GM18511 (cell line): ENCODE measurements at regions not wholly inside any gene's neighbourhood (a gene's known extent, or its start where the extent isn't known, plus 50 kb on each side); places are given as distances from the start of the nearest gene placed in this dataset.

ENCODE experiments used
- ATAC-seq: cut with Tn5 transposase; IDR thresholded peaks from one replicate; pipeline ENCODE4 v1.9.1; 2021; ENCODE audit warnings: mild to moderate bottlenecking, moderate library complexity; ENCODE audit not compliant: unreplicated experiment

DNA sequence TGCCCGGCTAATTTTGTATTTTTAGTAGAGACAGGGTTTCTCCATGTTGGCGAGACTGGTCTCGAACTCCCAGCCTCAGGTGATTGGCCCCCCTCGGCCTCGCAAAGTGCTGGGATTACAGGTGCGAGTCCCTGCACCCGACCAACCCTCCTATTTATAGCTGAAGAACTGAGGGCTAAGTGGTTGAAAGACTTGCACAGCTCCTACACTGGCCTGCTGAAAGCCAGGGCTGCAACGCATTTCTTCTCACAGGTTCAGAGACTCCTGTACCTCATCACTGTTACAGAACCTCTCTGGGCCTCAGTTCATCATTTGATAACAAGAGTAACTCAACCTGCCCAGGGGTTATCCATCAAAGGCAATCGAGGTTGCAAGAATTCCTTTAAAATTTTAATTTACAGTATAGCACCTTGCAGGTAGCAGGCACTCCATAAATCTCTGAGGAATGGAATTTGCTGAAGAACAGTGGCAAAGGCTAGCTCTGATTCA is 626.5 kb upstream of the TBL1XR1 start:
- ATAC-seq = no peak

DNA sequence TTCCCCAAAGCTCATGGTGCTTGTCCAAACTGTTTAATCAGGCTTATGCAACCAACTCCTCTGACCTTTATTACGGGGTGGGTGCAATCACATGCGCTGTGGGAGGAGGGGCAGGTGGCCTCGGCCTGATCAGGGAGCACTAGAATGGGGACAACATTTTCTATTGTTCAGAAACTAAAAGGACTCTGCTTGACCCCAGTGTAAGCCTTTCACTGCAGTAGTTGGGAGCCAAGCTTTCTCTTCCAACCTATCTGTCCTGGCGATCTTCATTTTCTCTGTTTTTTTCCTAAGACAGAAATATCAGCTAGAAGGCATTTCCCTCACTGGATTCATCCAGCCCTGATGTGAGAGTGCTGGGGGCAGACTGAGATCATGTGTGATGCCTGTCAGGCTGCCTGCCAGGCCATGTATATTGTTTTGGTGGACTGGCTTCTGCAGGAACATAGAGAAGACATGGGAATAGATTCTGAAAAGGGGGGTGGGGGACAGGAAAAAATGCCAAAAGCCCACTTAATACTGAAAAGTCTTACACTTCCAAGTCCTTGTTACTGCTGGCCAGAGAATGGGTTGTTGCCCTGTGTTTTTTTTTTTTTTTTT is 627.0 kb upstream of the TBL1XR1 start:
- ATAC-seq = no peak

DNA sequence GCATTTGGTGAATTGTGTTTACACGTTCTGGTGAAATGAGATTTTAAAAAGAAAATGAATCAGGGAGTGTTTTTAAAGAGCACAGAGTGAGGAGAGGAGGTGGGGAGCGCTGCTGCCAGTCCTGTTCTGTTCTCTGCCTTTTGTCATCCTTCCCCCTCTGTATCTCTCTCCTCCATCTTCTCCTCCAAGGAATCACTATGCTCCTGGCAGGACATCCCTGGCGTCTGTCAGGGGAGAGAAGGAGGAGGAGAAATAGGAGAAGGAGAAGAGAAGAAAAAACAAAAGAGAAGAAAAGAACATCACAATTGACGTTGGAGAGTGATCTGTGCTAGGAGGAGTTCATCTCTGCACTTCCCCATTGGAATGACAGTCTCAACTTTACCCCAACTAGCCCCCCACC is 627.6 kb upstream of the TBL1XR1 start:
- ATAC-seq = no peak

DNA sequence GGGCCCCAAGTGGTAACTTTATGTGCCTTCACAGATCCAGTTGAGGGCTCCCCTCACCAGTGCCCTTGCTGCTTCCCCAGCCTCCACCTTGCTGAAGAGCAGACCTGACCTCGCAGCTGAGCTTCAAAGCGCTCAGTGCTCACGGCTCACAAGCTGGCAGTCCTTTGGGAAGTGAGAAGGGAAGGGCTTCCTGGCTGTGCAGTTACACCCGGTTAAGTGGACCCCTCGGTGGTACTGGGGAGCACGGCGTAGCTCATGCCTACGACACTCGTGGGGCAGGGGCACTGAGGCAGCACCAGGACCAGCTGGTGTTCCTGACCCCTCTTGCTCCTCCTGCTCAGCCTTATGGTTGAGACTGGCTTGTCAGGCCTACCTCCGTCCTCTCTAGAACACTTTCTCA is 629.0 kb upstream of the TBL1XR1 start:
- no peak for ATAC-seq

DNA sequence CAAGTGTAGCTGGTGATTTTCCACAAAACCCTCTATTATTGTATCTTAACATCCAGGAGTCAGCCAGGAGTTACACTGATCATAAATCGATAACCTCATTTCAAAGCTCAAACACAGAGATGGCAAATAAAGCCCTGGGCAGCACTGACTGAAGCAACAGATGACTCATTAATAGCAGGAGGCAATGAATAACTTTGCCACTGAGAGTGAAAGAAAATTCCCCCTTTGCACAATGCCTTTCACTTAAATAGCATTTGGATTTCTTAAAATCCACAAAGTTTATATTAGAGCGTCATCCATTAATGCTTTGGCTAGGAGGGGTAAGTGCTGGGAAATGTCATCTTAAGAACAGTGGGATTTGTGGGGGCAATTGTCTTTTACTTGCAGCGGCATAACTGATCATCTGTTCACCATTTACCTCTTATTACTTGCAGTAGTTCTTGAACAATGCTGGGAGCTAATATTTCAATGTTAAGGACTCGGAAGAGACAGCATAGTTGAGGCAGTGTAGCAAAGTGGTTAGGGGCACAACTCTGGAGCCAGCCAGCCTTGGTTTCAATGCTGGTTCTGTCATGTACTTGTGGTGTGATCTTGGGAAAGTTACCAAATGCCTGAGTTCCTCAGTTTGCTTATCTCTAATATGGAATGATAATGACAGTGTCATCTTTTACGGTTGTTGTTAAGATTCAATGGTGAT is 630.4 kb upstream of the TBL1XR1 start:
- peak; percentile 70 for ATAC-seq

DNA sequence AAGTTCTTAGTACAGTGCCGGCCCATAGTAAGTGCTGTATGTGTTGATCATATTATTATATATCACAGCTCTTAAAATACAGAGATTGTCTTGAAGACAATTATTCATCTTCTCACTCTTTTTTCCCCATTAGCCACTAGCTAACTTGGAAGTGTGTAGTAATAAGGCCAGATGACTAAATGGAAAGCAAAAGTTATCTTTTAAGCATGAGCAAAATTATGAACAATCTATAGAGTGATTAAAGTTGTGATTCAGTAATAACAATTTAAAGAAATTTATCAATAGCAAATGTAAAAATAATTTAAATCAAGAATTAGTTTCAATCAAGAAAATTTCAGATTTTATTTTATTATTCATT is 630.9 kb upstream of the TBL1XR1 start:
- no peak for ATAC-seq

DNA sequence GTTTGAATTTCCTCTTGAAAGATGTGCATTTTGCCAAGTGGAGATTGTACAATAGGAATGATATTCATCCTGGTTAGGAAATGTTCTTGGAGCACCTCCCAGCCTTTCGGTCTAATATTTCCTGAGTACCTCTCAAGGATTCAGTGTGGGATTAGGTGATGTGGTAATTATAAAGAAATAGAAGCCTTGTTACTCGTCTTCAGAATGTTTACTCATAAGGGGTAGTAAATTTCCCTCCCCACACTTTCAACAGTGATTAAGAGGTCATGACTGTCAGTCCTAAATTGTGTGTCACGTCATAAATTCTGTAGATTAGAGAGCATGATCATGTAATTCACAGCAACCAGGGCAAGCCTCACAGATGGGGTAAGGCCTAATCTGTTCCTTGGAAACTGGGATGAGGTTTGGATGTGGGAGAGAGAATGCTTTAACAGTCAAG is 633.1 kb upstream of the TBL1XR1 start:
- ATAC-seq = no peak

DNA sequence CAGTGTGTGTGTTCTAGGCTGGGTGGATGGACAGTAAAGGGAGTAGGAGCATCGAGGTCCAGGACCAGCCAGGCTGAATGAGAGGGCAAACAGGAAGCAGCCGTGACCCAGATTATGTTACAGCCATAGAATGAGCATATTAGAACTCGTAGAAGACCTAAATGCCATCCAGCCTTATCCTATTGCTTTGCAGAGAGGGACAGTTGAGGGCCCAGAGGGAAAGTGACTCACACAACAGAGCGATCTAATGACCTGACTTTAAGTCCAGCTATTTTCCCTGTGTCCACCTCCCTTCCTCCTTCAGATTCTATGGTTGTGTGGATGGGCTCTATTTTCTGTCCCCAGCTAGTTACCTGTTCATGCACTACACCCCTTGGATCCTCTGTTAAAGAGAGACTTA is 634.1 kb upstream of the TBL1XR1 start:
- ATAC-seq = no peak

DNA sequence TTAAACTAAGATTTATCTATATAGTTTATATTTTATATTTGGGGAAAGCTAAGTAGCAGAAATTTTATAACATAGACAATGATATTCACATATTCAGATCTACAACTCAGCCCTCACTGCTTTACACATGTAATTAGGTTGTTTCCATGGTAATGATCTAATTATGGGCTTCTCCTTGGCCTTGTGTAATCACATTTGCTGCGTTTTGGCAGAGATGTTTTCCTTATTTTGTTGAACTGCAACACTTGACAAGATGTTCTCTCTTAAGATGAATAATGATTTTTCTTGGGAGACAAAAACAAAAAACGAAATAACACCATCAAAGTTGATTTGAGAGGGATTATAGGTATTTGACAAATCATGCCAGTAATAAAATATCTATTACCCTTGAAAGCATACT is 635.6 kb upstream of the TBL1XR1 start:
- ATAC-seq = no peak

DNA sequence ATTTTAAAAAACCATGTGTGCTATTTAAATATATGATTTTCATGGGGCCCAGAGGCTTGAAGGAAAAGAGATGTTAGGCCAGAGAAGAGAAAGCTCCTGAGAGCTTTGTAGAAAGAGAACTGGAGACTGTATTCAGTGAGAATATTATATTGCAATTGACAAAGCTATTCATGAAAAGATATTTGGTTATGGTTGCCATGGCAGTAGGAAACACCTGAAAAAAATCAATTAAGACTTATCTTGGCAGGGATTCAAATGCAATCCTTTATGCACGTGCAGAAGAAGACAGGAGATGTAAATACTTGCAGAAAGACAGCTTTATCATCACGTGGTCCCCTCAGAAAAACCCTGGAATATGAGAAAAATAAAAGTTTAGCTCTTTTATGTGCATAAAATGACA is 636.0 kb upstream of the TBL1XR1 start:
- ATAC-seq = no peak

DNA sequence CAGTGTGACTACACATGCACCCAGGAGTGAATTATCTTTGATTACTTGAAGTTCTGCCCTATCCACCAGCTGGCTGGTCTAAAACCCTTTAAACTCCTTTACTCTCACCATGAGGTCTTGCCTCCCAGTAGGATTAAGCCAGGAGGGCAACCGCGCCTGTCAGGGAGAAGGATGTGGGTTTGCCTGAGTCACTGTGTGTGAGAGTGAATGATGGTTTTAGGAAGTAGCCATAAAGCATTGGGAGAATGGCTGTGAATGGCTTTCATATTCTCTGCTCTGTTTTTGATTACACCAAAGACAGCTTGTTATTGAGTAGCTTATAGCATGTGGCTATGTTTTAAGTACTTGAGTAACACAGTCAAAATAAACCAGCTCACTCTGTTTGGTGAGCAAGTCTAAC is 637.7 kb upstream of the TBL1XR1 start:
- ATAC-seq = no peak

DNA sequence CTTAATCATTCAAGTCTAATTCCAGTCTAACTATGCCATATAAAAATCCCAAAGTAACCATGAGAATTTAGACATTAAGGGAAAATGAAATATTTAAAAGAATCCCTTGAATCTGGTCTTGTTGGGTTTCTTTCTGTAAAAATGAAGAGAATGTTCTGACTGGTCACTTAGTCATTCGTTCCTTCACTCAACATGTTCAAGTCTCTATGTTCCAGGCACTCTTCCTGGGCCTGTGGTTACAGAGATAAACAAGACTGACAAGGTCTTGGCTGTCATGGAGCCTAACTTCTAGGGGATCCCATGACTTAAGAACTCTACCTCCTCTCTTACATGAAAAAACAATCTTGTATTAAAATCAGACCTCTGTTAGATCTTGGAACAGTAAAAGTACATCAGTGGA is 638.6 kb upstream of the TBL1XR1 start:
- ATAC-seq = no peak

DNA sequence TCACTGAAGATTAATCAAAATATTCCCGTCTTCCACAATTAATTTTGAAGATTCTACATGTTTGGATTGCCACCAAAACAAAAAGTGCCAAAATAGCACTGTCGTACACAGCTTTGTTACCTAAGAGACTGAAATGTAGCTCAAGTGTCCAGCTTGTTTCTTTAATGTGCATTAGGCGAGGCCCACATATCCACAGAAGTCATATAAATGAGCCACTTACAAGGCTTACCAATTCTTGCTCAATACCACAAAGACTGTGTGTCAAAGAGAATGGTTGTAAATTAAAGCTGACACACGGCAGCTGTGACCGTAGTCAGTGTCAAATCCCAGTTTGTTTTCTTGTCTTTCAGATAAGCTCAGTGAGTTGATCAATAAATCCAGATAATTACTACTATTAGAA is 639.4 kb upstream of the TBL1XR1 start:
- ATAC-seq = no peak

DNA sequence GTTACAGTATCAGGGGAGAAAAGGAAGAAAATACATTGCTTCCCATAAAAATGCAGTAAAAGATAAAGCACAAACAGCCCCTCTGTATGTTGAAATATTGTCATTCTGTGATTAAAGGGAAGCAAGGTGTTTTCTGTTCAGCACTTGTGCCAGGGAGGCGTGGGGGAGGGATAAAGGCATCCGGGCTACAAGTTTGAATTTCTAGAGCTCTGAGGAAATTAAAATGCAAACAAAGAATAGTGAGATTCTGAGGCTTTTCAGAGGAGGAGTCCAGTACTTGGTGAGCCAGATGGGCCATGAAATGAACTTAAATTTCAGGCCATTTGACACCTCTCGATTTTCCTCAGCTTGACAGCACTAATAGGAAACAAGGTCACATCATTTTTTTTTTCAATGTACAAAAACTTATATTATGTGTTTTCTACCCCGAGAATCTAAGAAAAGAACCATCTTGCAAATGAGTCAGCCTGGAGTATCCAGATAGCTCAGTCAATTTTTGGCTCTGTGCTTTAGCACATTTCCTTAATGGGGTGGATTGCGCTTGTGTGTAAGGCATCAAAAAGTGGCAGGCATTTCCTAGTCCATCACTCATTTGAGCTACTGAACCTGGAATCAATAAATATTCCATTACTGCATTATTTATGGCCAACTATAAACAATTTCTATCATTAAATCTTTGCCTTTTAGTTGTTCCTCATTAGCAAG is 640.8 kb upstream of the TBL1XR1 start:
- ATAC-seq = no peak

DNA sequence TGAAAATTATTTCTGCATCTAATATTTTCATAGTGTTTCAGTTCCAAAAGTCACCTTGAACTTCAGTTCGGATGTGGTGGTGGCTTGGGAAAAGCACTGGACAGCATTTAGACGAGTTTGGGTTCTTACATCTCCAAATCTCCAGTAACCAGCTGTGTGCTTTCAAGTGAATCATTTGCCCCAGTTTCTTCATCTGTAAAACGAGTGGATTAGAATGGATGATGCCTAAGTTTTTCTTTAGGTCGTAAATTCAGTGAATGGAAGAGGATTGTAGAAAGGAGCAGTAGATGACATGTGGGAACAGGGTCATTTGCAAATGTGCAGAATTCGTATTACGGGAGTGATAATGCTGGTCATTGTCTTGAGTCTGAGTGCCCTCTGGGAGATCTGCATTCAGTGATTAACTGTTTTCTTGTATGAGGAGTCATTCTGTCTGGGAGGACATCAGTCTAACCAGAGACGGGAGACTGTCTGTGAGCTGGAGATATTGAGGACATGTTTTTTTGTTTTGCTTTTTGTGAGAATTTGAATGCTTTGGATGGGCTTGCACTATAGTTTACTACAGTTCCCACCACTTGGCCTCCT is 641.6 kb upstream of the TBL1XR1 start:
- no peak for ATAC-seq

DNA sequence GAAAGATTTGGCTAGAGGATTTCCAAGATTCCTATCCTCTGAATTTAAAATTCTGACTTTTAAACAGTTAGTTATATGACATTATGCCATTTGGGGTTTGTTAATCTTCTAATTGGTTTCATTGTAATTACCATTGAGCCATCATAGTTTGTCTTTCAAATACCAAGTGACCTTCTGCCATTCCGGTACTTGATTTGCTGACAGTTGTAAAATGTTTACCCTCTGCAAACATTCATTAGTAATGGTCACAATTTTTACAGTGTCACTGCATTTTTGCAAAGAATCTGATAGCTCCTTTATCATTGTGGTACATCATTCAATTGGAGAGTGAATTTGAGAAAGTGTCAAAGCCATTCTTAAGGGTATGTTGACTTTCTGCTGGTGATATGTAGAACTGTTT is 645.0 kb upstream of the TBL1XR1 start:
- no peak for ATAC-seq

DNA sequence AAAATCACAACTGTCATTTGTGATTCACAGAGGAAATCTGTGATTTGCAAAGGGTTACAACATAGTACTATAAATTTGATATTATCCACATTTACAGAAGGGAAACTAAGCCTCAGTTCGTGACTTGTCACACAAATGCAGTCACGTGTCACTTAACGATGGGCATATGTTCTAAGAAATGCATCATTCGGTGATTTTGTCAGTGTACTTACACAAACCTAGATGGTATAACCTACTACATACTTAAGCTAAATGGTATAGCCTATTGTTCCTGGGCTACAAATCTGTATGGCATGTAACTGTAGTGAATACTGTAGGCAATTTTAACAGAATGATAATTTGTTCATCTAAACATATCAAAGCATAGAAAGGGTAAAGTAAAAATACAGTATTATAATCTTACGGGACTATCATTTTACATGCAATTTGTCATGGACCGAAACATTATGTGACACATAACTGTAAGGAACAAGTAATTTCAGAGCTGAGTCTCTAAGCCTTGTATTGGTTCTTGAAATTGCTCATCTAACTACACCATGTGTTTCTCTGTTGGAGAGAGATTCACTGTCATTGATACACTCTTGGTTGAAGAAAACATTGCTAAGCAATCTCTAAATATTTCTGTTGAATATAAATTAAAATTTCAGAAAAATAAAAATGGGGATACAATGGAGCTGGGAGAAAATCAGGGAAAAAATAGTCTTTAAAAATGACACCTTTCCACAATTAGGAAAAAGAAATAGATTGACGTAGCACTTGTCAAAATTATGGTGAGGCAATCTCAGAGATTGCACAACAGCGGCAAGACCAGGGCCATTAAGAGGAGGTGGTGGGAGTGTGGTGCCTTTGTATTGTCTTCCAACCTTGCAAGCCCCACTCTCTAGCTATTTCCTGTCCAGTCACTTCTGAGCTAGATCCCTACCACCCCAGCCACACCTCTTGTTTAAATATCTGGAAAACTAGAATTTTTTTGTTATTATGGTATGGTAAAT is 645.8 kb upstream of the TBL1XR1 start:
- no peak for ATAC-seq

DNA sequence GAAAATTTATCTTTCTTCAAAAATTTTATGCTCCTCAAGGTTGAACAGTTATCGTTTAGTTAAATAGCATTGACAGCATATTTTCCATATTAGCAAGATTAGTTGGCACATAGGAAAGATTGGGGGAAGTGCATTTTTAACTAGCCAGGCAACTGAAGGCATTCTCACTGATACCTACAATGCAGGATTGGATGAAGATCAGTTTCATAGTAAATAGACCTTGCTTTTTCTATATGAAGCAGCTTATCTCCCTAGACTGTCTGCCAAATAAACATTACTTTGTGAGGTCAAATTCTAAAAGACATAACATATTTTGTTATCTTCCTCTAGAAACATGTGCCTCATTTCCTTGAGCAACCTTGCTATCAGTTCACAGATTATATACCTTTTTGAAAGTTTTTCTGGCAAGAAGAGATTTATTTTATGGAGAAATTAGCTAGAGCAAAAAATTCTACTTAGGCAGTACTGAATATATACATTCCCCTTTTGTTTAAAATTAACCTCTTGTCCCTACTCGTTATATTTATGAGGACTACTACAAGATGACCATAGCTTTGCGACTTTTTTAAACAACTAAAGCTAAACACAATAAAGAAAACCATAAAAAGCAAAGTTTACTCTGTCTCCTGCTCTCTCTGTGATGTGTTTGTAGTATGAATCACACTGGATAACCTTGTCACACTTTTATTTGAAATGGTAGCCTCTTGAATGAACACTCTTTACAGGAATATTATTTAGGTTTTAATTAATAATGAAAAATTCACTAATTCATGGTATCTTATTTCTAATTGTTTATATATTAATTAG is 654.9 kb upstream of the TBL1XR1 start:
- no peak for ATAC-seq

DNA sequence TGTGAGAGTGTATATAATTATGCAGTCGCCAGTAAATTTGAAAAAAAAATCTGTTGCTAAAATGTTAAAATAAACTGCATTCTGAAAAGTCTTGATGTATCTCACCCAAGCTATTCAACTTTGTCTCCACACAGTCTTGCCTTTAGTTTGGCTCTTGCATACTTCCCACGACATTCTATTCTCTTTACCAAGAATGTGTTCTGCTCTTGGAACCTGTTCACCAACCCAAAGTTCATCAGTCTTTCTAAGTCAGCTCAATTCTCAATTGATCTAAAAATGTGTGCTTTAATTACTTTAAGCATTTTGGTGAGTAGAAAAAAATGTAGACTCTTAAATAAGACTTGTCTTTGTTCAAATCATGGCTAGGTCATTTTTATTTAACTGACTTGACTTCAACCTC is 657.7 kb upstream of the TBL1XR1 start:
- ATAC-seq = no peak

DNA sequence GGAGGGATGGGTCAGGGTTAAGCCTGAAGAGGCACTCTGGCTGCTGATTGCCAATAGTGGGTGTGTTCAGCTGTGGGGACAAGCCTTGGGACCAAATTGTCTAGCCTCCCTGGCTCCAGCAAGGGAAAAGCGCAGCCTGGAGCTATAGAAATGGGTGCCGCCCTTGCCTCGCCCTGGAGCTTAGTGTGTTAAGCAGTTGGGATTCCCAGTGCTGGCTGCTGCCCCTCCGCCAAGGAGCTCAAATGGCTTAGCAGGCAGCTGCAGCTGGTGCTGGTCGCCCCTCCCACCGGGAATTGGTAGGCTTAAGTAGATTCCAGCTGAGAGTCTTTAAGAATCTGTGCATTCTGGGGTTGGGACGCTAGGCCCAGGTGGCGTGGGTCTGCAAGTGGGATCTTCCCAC is 662.9 kb upstream of the TBL1XR1 start:
- ATAC-seq = no peak
